CD14-positive monocyte (primary cell): ENCODE measurements at regions not wholly inside any gene's neighbourhood (a gene's known extent, or its start where the extent isn't known, plus 50 kb on each side); places are given as distances from the start of the nearest gene placed in this dataset.

ENCODE experiments used
- DNase-seq, 3 donors: peaks; one replicate each; pipeline ENCODE4 v3.0.0-alpha.2; 2011 to 2022
- H2AFZ ChIP-seq: 2 replicates; pipeline ENCODE4 v1.6.0; 2012; ENCODE audit warnings: mild to moderate bottlenecking, low read depth, low read length, inconsistent platforms; ENCODE audit not compliant: insufficient read depth, poor library complexity, severe bottlenecking
- H3K27ac ChIP-seq, 2 donors: 1 replicate in 1 of 2; 2 replicates in 1 of 2; pipeline ENCODE4 v1.5.1; 2012 to 2013; ENCODE audit warnings: low read length in 2 of 2, control low read depth in 1 of 2, inconsistent platforms in 1 of 2, low read depth in 1 of 2, mild to moderate bottlenecking in 1 of 2
- H3K27me3 ChIP-seq, 2 donors: one replicate each; pipeline versions ENCODE4 v1.6.0 to v1.6.1; 2011 to 2013; ENCODE audit warnings: low read length in 2 of 2; ENCODE audit not compliant: control insufficient read depth in 2 of 2, insufficient read depth in 2 of 2
- H3K36me3 ChIP-seq, 2 donors: replicated peaks in 1 of 2; 1 replicate in 1 of 2; 2 replicates in 1 of 2; pipeline versions ENCODE4 v1.5.1 to v1.6.1; 2012 to 2013; ENCODE audit warnings: low read length in 2 of 2, control low read depth in 1 of 2, inconsistent platforms in 1 of 2, mild to moderate bottlenecking in 1 of 2; ENCODE audit not compliant: insufficient read depth in 2 of 2, control insufficient read depth in 1 of 2
- H3K4me1 ChIP-seq, 2 donors: 1 replicate in 1 of 2; 2 replicates in 1 of 2; pipeline versions ENCODE4 v1.5.1 to v1.6.1; 2012 to 2013; ENCODE audit warnings: low read length in 2 of 2, control low read depth in 1 of 2, inconsistent platforms in 1 of 2, mild to moderate bottlenecking in 1 of 2, moderate library complexity in 1 of 2; ENCODE audit not compliant: insufficient read depth in 2 of 2, control insufficient read depth in 1 of 2
- H3K4me2 ChIP-seq: replicated peaks from 2 replicates; pipeline ENCODE3; 2012; ENCODE audit warnings: low read length, moderate library complexity, mild to moderate bottlenecking; ENCODE audit not compliant: poor library complexity, severe bottlenecking; ENCODE audit errors: extremely low read depth
- H3K4me3 ChIP-seq, 3 experiments: fragments of 200-600 bp in 1 of 3; sonication (generic) in 1 of 3; replicated peaks in 1 of 3; 1 replicate in 2 of 3; 2 replicates in 1 of 3; pipeline ENCODE4 v1.5.1; 2011 to 2013; ENCODE audit warnings: low read length in 3 of 3, mild to moderate bottlenecking in 3 of 3, control low read depth in 2 of 3, low read depth in 2 of 3, inconsistent platforms in 1 of 3, moderate library complexity in 1 of 3
- H3K79me2 ChIP-seq: 2 replicates; pipeline ENCODE4 v1.6.0; 2012; ENCODE audit warnings: mild to moderate bottlenecking, control low read depth, inconsistent platforms, low read length, moderate library complexity; ENCODE audit not compliant: insufficient read depth
- H3K9ac ChIP-seq: 2 replicates; pipeline ENCODE4 v1.6.0; 2017; ENCODE audit warnings: low read length, mild to moderate bottlenecking; ENCODE audit not compliant: insufficient read depth, poor library complexity, severe bottlenecking
- H3K9me3 ChIP-seq, 2 donors: replicated peaks in 1 of 2; 1 replicate in 1 of 2; 2 replicates in 1 of 2; pipeline versions ENCODE4 v1.5.1 to v1.6.1; 2012 to 2013; ENCODE audit warnings: low read length in 2 of 2, control low read depth in 1 of 2; ENCODE audit not compliant: control insufficient read depth in 1 of 2, insufficient read depth in 1 of 2
- H4K20me1 ChIP-seq: 2 replicates; pipeline ENCODE4 v1.6.0; 2012; ENCODE audit warnings: mild to moderate bottlenecking, low read length, control low read depth, moderate library complexity; ENCODE audit not compliant: insufficient read depth
- H3K27ac Mint-ChIP-seq, 7 donors: one replicate each; pipeline ENCODE4 v1.8.0; 2020; ENCODE audit warnings: mild to moderate bottlenecking in 7 of 7, mixed read lengths in 7 of 7, moderate library complexity in 6 of 7, inconsistent platforms in 2 of 7
- H3K27me3 Mint-ChIP-seq, 3 donors: one replicate each; pipeline ENCODE4 v1.8.0; 2021 to 2022; ENCODE audit warnings: low read depth in 3 of 3, mild to moderate bottlenecking in 3 of 3, mixed read lengths in 3 of 3, moderate library complexity in 3 of 3, inconsistent platforms in 1 of 3
- H3K36me3 Mint-ChIP-seq, 2 donors: one replicate each; pipeline ENCODE4 v1.8.0; 2020; ENCODE audit warnings: mixed read lengths in 2 of 2, inconsistent platforms in 1 of 2, mild to moderate bottlenecking in 1 of 2
- H3K4me1 Mint-ChIP-seq: one replicate; pipeline ENCODE4 v1.8.0; 2020; ENCODE audit warnings: mild to moderate bottlenecking, mixed read lengths
- H3K4me3 Mint-ChIP-seq, 2 donors: one replicate each; pipeline ENCODE4 v1.8.0; 2020; ENCODE audit warnings: mild to moderate bottlenecking in 2 of 2, mixed read lengths in 2 of 2, moderate library complexity in 1 of 2
- H3K9me3 Mint-ChIP-seq, 7 donors: one replicate each; pipeline ENCODE4 v1.8.0; 2020 to 2022; ENCODE audit warnings: mixed read lengths in 7 of 7, mild to moderate bottlenecking in 6 of 7, moderate library complexity in 6 of 7, inconsistent platforms in 2 of 7
- CTCF ChIP-seq: fragments of 200-600 bp; IDR thresholded peaks from one replicate; pipeline ENCODE4 v1.8.0; 2022; ENCODE audit warnings: antibody characterized with exemption, mild to moderate bottlenecking
- WGBS: methylation state at CpG from one replicate; pipeline ENCODE4 v1.1.5; 2013; ENCODE audit warnings: missing lambda C conversion rate; ENCODE audit not compliant: insufficient coverage; 5-methylcytosine and 5-hydroxymethylcytosine counted together
- intact Hi-C, 2 donors: fragments of 100-400 bp; cut with micrococcal nuclease; formaldehyde crosslinking; loops; one replicate each; pipeline versions ENCODE4 v1.15.0 to v1.15.1; 2023

DNA sequence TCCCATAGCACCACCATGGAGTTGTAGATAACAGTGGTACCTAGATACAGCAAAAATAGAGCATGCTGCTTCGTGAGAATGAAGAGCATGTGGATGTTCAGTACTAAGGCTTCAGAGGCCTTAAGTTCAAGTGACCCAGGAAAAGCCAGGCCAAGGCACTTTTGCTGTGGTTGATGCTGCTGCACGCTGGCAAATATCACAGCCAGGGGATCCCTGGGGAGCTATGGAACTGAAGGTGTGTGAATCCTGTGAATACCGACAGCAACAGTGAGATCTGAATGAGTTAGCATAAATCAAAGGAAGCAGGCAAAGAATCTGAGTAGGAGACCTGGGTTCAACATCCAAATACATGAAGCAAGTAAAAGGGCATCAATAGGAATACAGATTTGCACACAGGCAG, 158.6 kb upstream of the THUMPD2 start:
- no peak overlapping the region for H3K9ac ChIP-seq
- no peaks in the 10 kb centered on the region for H3K27me3 ChIP-seq
- H3K36me3 Mint-ChIP-seq: no peaks in the 10 kb centered on the region
- no peaks in the 10 kb centered on the region for H3K79me2 ChIP-seq
- H3K4me2 ChIP-seq: no peak overlapping the region
- H3K4me3 Mint-ChIP-seq: no peak overlapping the region
- H3K4me3 ChIP-seq: no peak overlapping the region
- H3K27ac ChIP-seq: no peak overlapping the region
- no peaks in the 10 kb centered on the region for H3K36me3 ChIP-seq
- no peak for DNase-seq
- no peaks in the 10 kb centered on the region for H3K9me3 ChIP-seq
- no peaks in the 10 kb centered on the region for H3K4me1 ChIP-seq
- WGBS: 70% methylated on average over 3 of the region's 3 CpGs
- peaks cover 0 to 6% (median 2%) of the 10 kb centered on the region in 7 donors for H3K9me3 Mint-ChIP-seq
- no peaks in the 10 kb centered on the region for H4K20me1 ChIP-seq
- TF ChIP-seq CTCF: no peak
- H3K4me1 Mint-ChIP-seq: no peaks in the 10 kb centered on the region
- intact Hi-C loops: no loop called here
- peaks cover 0 to 1% (median 0%) of the 10 kb centered on the region in 3 donors for H3K27me3 Mint-ChIP-seq
- H2AFZ ChIP-seq: no peak overlapping the region
- no peak overlapping the region for H3K27ac Mint-ChIP-seq

DNA sequence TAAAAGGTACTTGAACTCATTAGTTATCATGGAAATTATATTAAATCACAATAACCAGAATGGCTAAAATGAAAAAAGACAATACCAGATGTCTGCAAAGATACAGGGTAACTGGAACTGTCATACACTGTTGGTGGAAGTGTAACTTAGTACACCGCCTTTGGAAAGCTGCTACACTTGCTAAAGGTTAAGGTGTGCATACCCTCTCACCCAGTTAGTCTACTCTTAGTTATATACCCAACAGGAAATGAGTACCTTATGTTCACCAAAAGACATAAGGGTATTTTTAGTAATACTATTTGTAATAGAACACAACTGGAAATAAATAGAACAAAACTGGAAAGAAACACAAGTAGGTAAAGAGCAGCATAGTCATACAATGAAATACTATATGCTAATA, 155.8 kb upstream of the THUMPD2 start:
- no peak overlapping the region for H3K4me3 Mint-ChIP-seq
- no peaks in the 10 kb centered on the region for H3K4me1 Mint-ChIP-seq
- Histone ChIP-seq H3K9me3 (no peaks in the 10 kb centered on the region), H3K9ac (no peak overlapping the region), H2AFZ (no peak overlapping the region), H3K27ac (no peak overlapping the region), H3K79me2 (no peaks in the 10 kb centered on the region), H4K20me1 (no peaks in the 10 kb centered on the region), H3K27me3 (no peaks in the 10 kb centered on the region), H3K4me1 (no peaks in the 10 kb centered on the region), H3K4me2 (no peak overlapping the region), H3K36me3 (no peaks in the 10 kb centered on the region), H3K4me3 (no peak overlapping the region)
- no CpG with 5 or more reads among the region's 1 CpG for WGBS
- H3K27me3 Mint-ChIP-seq: peaks cover 0 to 1% (median 0%) of the 10 kb centered on the region in 3 donors
- no peak for DNase-seq
- H3K27ac Mint-ChIP-seq: no peak overlapping the region
- no peaks in the 10 kb centered on the region for H3K36me3 Mint-ChIP-seq
- intact Hi-C loops: no loop called here
- no peak for TF ChIP-seq CTCF
- peaks cover 0 to 3% (median 1%) of the 10 kb centered on the region in 7 donors for H3K9me3 Mint-ChIP-seq
